HCT116 (cell line): ENCODE measurements at regions not wholly inside any gene's neighbourhood (a gene's known extent, or its start where the extent isn't known, plus 50 kb on each side); places are given as distances from the start of the nearest gene placed in this dataset.

Experiments
- CEBPB ChIP-seq: IDR thresholded peaks from 2 replicates; pipeline ENCODE4 v1.6.1; 2012; ENCODE audit warnings: low read depth
- CTCF ChIP-seq, 3 experiments: fragments of 200-600 bp in 1 of 3; sonication (generic) in 1 of 3; IDR thresholded peaks in 2 of 3; conservative IDR thresholded peaks in 1 of 3; 2 replicates each; pipeline ENCODE4 v1.5.1; 2012 to 2017; ENCODE audit warnings: low read depth in 2 of 3, low read length in 2 of 3, antibody characterized with exemption in 1 of 3, borderline replicate concordance in 1 of 3, control low read depth in 1 of 3, mild to moderate bottlenecking in 1 of 3, mixed read lengths in 1 of 3, mixed run types in 1 of 3, moderate library complexity in 1 of 3; ENCODE audit not compliant: insufficient read depth in 1 of 3
- EZH2 ChIP-seq: fragments of 200-600 bp; sonication (generic); IDR thresholded peaks from 2 replicates; pipeline ENCODE4 v1.6.1; 2017; ENCODE audit warnings: antibody characterized with exemption, mixed run types
- FOSL1 ChIP-seq: IDR thresholded peaks from 2 replicates; pipeline ENCODE4 v1.6.1; 2012; ENCODE audit warnings: low read depth
- MAX ChIP-seq: IDR thresholded peaks from 2 replicates; pipeline ENCODE4 v1.6.1; 2012
- POLR2A ChIP-seq: IDR thresholded peaks from 2 replicates; pipeline ENCODE4 v1.7.0; 2011; ENCODE audit warnings: borderline replicate concordance; ENCODE audit not compliant: insufficient read depth, insufficient read length; ENCODE audit errors: extremely low read depth
- POLR2AphosphoS5 ChIP-seq: IDR thresholded peaks from 2 replicates; pipeline ENCODE4 v1.6.1; 2011; ENCODE audit warnings: mild to moderate bottlenecking, low read depth, low read length, moderate library complexity
- RAD21 ChIP-seq: IDR thresholded peaks from 2 replicates; pipeline ENCODE4 v1.6.1; 2012; ENCODE audit warnings: low read depth, mild to moderate bottlenecking
- REST ChIP-seq: IDR thresholded peaks from 2 replicates; pipeline ENCODE4 v1.6.1; 2012; ENCODE audit warnings: low read depth
- SIN3A ChIP-seq: IDR thresholded peaks from 2 replicates; pipeline ENCODE4 v1.6.1; 2012; ENCODE audit warnings: low read depth
- SP1 ChIP-seq: IDR thresholded peaks from 2 replicates; pipeline ENCODE4 v1.6.1; 2012; ENCODE audit warnings: low read depth
- YY1 ChIP-seq: IDR thresholded peaks from 2 replicates; pipeline ENCODE4 v1.6.1; 2011; ENCODE audit warnings: low read length, low read depth, moderate library complexity, mild to moderate bottlenecking; ENCODE audit not compliant: insufficient replicate concordance; ENCODE audit errors: extremely low read depth
- ZFX ChIP-seq: fragments of 450-650 bp; IDR thresholded peaks from 2 replicates; pipeline ENCODE4 v1.6.1; 2017
- ZNF274 ChIP-seq: fragments of 200-500 bp; sonication (Bioruptor generic); IDR thresholded peaks from 2 replicates; pipeline ENCODE4 v1.6.1; 2014; ENCODE audit warnings: mild to moderate bottlenecking, low read depth, low read length, inconsistent platforms

GRCh38 chr2:65647249-65647842 is 214.9 kb upstream of the SPRED2 start:
- TF ChIP-seq ZFX: no peak
- TF ChIP-seq RAD21: no peak
- no peak for TF ChIP-seq POLR2AphosphoS5
- no peak for TF ChIP-seq CTCF (IDR thresholded peaks at IDR 0.05 in 2 of 3, conservative IDR thresholded peaks at IDR 0.05 in 1 of 3; ENCODE audit: borderline replicate concordance in 1 of 3, insufficient read depth in 1 of 3, low read depth in 2 of 3, low read length in 2 of 3)
- no peak for TF ChIP-seq CEBPB
- TF ChIP-seq POLR2A: no peak
- no peak for TF ChIP-seq SP1
- no peak for TF ChIP-seq EZH2
- TF ChIP-seq SIN3A: no peak
- no peak for TF ChIP-seq REST
- TF ChIP-seq FOSL1: no peak
- TF ChIP-seq MAX: no peak
- TF ChIP-seq ZNF274: no peak
- no peak for TF ChIP-seq YY1
